NCI-H774 (cell line): ENCODE measurements at regions not wholly inside any gene's neighbourhood (a gene's known extent, or its start where the extent isn't known, plus 50 kb on each side); places are given as distances from the start of the nearest gene placed in this dataset.

Experiments
- DNase-seq: peaks from one replicate; lab custom pipeline; 2025; lab: John Stamatoyannopoulos, UW

GRCh38 chr20:11212272-11212671 is 538.5 kb upstream of the JAG1 start:
- no peak for DNase-seq

- DNase-seq = no peak
Observed at GRCh38 chr20:11212902-11213301, 539.1 kb upstream of the JAG1 start.

GRCh38 chr20:11214256-11214840 is 540.5 kb upstream of the JAG1 start:
- DNase-seq = no peak

GRCh38 chr20:11216451-11217314 is 542.9 kb upstream of the JAG1 start:
- DNase-seq = no peak

GRCh38 chr20:11217326-11218172 is 543.8 kb upstream of the JAG1 start:
- DNase-seq = no peak

GRCh38 chr20:11218173-11218680 is 544.4 kb upstream of the JAG1 start:
- no peak for DNase-seq

GRCh38 chr20:11219192-11219591 is 545.4 kb upstream of the JAG1 start:
- no peak for DNase-seq

- DNase-seq = no peak
Observed at GRCh38 chr20:11221046-11221445, 547.2 kb upstream of the JAG1 start.

GRCh38 chr20:11222243-11222642 is 548.4 kb upstream of the JAG1 start:
- no peak for DNase-seq

- no peak for DNase-seq
Observed at GRCh38 chr20:11227602-11228001, 553.8 kb upstream of the JAG1 start.

GRCh38 chr20:11229772-11230171 is 556.0 kb upstream of the JAG1 start:
- DNase-seq = no peak

GRCh38 chr20:11230999-11231398 is 557.2 kb upstream of the JAG1 start:
- no peak for DNase-seq

GRCh38 chr20:11231742-11232648 is 558.2 kb upstream of the JAG1 start:
- DNase-seq = no peak

- no peak for DNase-seq
Observed at GRCh38 chr20:11232896-11233295, 559.1 kb upstream of the JAG1 start.

GRCh38 chr20:11234181-11234580 is 560.4 kb upstream of the JAG1 start:
- DNase-seq = no peak

- DNase-seq = no peak
Observed at GRCh38 chr20:11234608-11235007, 560.8 kb upstream of the JAG1 start.

GRCh38 chr20:11235058-11235457 is 561.3 kb upstream of the JAG1 start:
- no peak for DNase-seq

- no peak for DNase-seq
Observed at GRCh38 chr20:11242320-11242719, 568.5 kb upstream of the JAG1 start.

GRCh38 chr20:11245431-11245830 is 571.6 kb upstream of the JAG1 start:
- no peak for DNase-seq

GRCh38 chr20:11246251-11246775 is 572.5 kb upstream of the JAG1 start:
- no peak for DNase-seq
